ENCODE measurements at regions not wholly inside any gene's neighbourhood (a gene's known extent, or its start where the extent isn't known, plus 50 kb on each side); places are given as distances from the start of the nearest gene placed in this dataset.

- Histone ChIP-seq H3K9me3 (no peaks in the 10 kb centered on the region), H3K4me3 (no peak overlapping the region), H3K27ac (no peak overlapping the region), H3K27me3 (no peaks in the 10 kb centered on the region), H3K36me3 (no peaks in the 10 kb centered on the region), H3K4me1 (no peaks in the 10 kb centered on the region)
- DNase-seq (ENCODE audit: low spot score in 2 of 2) = no peak
- TF ChIP-seq POLR2A (IDR thresholded peaks at IDR 0.05) (no peak), POLR2AphosphoS5 (IDR thresholded peaks at IDR 0.05) (no peak), EP300 (IDR thresholded peaks at IDR 0.05) (no peak), CTCF (IDR thresholded peaks at IDR 0.05) (no peak)
- WGBS = 66% methylated on average over 8 of the region's 8 CpGs
Observed at GRCh38 chr5:174259696-174260420, 214.4 kb downstream of the NSG2 start.

- TF ChIP-seq EP300 (IDR thresholded peaks at IDR 0.05) (no peak), POLR2AphosphoS5 (IDR thresholded peaks at IDR 0.05) (no peak), CTCF (IDR thresholded peaks at IDR 0.05) (no peak), POLR2A (IDR thresholded peaks at IDR 0.05) (no peak)
- no peaks in the 10 kb centered on the region for H3K4me1 ChIP-seq
- H3K27ac ChIP-seq = no peak overlapping the region
- H3K9me3 ChIP-seq = no peaks in the 10 kb centered on the region
- WGBS = 18% methylated on average over 1 of the region's 1 CpG
- no peak overlapping the region for H3K4me3 ChIP-seq
- H3K36me3 ChIP-seq = no peaks in the 10 kb centered on the region
- H3K27me3 ChIP-seq = no peaks in the 10 kb centered on the region
- DNase-seq (ENCODE audit: low spot score in 2 of 2) = no peak
Observed at GRCh38 chr5:174271316-174271715, 225.8 kb downstream of the NSG2 start.

GRCh38 chr5:174272671-174273070 lies 227.2 kb downstream of the NSG2 start:
- no peak for TF ChIP-seq POLR2AphosphoS5 (IDR thresholded peaks at IDR 0.05)
- TF ChIP-seq POLR2A (IDR thresholded peaks at IDR 0.05) = no peak
- TF ChIP-seq EP300 (IDR thresholded peaks at IDR 0.05) = no peak
- TF ChIP-seq CTCF (IDR thresholded peaks at IDR 0.05) = no peak
- Histone ChIP-seq H3K27ac (no peak overlapping the region), H3K36me3 (no peaks in the 10 kb centered on the region), H3K4me3 (no peak overlapping the region), H3K9me3 (no peaks in the 10 kb centered on the region), H3K4me1 (no peaks in the 10 kb centered on the region), H3K27me3 (no peaks in the 10 kb centered on the region)
- whole genome bisulfite sequencing = 88% methylated on average over 2 of the region's 2 CpGs
- no peak for DNase-seq (ENCODE audit: low spot score in 2 of 2)

- H3K4me3 ChIP-seq = no peak overlapping the region
- H3K36me3 ChIP-seq = no peaks in the 10 kb centered on the region
- no peaks in the 10 kb centered on the region for H3K27me3 ChIP-seq
- WGBS = 61% methylated on average over 4 of the region's 4 CpGs
- no peak for DNase-seq (ENCODE audit: low spot score in 2 of 2)
- H3K27ac ChIP-seq = no peak overlapping the region
- no peaks in the 10 kb centered on the region for H3K4me1 ChIP-seq
- no peak for TF ChIP-seq POLR2AphosphoS5 (IDR thresholded peaks at IDR 0.05)
- TF ChIP-seq POLR2A (IDR thresholded peaks at IDR 0.05) = no peak
- no peak for TF ChIP-seq EP300 (IDR thresholded peaks at IDR 0.05)
- no peak for TF ChIP-seq CTCF (IDR thresholded peaks at IDR 0.05)
- no peaks in the 10 kb centered on the region for H3K9me3 ChIP-seq
Observed at GRCh38 chr5:174273325-174273724, 227.8 kb downstream of the NSG2 start.

GRCh38 chr5:174275959-174276358 lies 230.5 kb downstream of the NSG2 start:
- Histone ChIP-seq H3K4me3 (no peak overlapping the region), H3K27ac (no peak overlapping the region), H3K36me3 (no peaks in the 10 kb centered on the region), H3K4me1 (no peaks in the 10 kb centered on the region), H3K27me3 (no peaks in the 10 kb centered on the region), H3K9me3 (no peaks in the 10 kb centered on the region)
- TF ChIP-seq EP300 (IDR thresholded peaks at IDR 0.05) (no peak), POLR2A (IDR thresholded peaks at IDR 0.05) (no peak), POLR2AphosphoS5 (IDR thresholded peaks at IDR 0.05) (no peak), CTCF (IDR thresholded peaks at IDR 0.05) (no peak)
- no peak for DNase-seq (ENCODE audit: low spot score in 2 of 2)
- 76% methylated on average over 2 of the region's 2 CpGs for WGBS

Data from suprapubic skin (tissue), 4 donors.